ENCODE measurements at regions not wholly inside any gene's neighbourhood (a gene's known extent, or its start where the extent isn't known, plus 50 kb on each side); places are given as distances from the start of the nearest gene placed in this dataset.

GRCh38 chr2:22741216-22741615, 643.8 kb upstream of the KLHL29 start:
- DNase-seq (ENCODE audit: low read depth), result no peak

DNA sequence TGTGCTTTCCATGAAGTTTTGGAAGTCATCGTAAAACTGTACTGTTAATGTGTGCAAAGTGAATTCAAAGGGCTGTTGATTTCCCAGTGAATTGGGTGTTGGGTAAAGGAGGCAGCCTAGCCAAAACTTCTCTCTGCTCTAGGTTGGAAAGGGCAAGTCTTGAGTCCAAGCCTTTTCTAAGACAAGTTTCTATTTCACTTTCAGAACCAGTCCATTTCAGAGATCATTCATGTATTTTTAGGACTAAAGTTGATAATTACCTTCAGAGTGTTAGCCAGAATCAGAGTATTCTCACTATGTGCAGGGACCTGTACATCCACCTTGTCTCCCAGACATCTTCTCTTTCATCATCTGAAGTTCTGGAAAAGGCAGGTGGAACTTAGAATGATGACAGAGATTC, 636.1 kb upstream of the KLHL29 start:
- DNase-seq (ENCODE audit: low read depth), result no peak

DNA sequence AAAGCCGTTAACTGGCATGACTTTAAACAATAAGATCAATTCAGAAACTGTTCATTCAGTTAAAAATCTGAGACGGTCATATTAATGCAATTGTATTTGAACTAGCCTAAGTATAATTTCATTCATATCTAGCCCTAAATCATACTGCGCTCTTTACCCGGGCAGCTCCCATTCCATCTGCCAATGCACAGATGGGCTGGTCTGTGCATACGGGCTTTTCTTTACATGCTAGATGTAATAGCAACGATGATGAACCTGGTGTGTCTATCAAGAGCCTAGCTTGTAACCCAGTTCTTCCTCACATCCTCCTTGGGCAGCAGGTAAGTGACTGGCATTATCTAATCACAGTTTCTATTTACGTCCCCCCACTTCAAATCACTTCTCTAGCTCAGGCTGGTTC, 631.5 kb upstream of the KLHL29 start:
- DNase-seq (ENCODE audit: low read depth), result no peak

GRCh38 chr2:22756276-22757043, 628.5 kb upstream of the KLHL29 start:
- DNase-seq (ENCODE audit: low read depth), result no peak

DNA sequence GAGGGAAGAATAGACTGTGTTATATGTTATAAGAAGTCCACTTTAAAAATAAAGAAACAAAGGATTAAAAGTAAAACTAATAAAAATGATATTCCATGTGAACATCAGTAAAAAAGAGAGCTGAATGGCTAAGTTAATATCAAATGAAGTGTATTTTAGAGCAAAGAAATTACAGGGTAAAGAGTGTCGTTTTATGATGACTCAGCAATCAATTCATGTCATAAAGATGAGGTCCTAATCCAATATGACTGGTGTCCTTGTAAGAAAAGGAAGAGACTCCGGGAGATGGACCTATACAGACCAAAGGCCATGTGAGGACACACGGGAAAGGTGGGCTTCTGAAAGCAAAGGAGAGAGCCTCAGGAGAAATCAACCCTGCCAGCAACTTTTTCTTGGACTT, 615.5 kb upstream of the KLHL29 start:
- DNase-seq (ENCODE audit: low read depth), result no peak

- DNase-seq (ENCODE audit: low read depth), result no peak
These were observed 600.4 kb upstream of the KLHL29 start for GRCh38 chr2:22784566-22784965.

DNA sequence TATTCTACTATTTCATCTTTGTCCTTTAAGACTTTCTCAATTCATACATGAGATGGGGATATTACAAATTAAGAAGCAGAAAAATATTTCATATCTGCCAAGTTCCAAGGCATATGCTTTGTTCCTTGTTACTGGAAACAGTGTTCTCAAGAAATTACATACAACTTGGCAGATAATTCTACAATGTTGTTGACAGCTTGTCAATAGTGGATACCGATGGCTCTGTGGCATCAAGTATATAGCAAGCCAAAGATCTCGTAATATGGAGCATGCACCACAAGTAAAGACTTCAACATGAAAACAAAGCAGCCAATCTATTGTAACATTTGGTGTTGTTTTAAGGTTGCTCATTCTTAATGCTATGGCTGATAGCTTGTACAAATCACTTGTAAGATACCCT, 598.2 kb upstream of the KLHL29 start:
- no peak for DNase-seq (ENCODE audit: low read depth)

GRCh38 chr2:22787745-22788144, 597.2 kb upstream of the KLHL29 start:
- no peak for DNase-seq (ENCODE audit: low read depth)

- no peak for DNase-seq (ENCODE audit: low read depth)
These were observed 596.1 kb upstream of the KLHL29 start for GRCh38 chr2:22788749-22789327.

DNA sequence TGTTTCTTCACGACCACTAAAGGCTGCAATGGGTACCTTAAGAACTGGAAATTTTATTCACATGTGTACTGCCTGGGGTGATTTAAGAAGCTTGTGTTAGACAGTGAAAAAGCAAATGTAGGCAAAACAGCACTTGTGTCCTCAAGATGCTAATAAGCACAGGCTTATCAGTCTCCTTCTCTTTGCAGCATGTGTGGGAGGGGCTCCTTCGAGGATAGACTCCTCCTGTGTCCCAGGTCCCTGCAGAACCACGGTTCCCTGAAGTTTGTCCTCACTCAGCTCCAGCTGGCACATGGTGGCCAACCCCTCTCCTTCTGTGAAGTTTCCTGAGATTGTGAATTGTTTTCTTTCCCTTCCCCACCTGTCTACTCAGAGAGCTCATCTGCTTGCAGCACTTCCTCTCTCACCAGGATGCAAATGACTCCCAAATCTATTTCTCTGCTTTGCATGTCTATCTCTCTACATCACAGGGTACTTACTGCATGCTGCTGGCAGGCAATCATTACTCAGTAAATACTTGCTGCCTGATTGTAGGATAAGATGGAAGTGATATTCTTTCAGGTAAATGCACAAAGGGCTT, 589.6 kb upstream of the KLHL29 start:
- DNase-seq (ENCODE audit: low read depth), result no peak

DNA sequence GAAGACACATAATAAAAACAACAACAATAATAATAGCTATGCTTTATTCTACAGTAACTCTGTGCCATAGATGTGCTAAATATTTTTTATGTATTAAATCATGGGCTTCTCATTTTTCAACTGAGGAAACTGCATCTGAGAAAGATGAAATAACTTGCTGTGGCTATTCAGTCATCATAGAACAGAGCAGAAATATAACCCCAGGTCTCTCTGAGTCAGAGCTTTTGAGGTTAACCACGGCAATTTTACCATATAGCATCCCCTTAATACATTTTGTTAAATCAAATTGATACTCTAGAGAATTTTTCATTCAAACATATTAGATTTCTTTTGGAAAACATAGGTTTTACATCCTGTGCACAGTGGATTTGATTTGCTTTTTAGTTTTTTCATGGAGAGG, 586.6 kb upstream of the KLHL29 start:
- no peak for DNase-seq (ENCODE audit: low read depth)

GRCh38 chr2:22800412-22800811, 584.6 kb upstream of the KLHL29 start:
- DNase-seq (ENCODE audit: low read depth), result no peak

- no peak for DNase-seq (ENCODE audit: low read depth)
These were observed 583.9 kb upstream of the KLHL29 start for GRCh38 chr2:22801071-22801470.

DNA sequence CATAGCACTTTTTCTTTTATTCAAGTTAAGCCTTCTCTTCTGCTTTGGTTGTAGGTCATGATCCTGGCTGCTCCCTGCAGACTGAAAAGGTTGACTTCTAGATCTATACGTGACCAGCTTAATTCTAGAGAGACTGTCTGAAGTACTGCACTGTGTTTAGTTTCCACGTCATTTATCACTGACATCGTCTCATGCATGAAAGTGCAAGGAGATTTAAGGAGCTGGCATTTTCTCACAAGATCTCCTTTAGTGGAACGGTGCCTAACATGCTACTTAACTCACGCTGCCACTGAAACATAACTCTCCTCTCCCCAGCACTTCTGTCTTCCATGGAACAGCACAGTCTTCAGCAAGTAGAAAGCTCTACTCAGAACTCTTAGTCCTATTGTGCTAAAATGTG, 583.0 kb upstream of the KLHL29 start:
- no peak for DNase-seq (ENCODE audit: low read depth)

GRCh38 chr2:22807872-22808271, 577.1 kb upstream of the KLHL29 start:
- DNase-seq (ENCODE audit: low read depth), result no peak

DNA sequence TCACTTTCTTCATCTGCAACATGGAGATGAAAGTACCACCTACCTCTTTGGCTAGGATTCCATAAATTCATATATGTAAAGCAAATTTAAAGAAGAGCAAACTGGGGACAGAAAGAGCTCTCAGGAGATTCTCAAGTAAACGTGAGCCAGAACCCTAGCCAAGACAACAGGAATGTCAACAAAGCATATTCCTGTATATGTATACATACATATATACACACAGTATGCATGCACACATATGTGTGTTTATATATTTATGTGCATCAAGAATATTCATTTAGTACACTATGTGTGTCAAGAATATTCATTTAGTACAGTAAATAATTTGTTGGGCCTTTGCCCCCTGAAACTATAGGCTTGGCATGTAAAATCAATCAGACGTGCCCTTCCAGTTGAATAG, 574.4 kb upstream of the KLHL29 start:
- no peak for DNase-seq (ENCODE audit: low read depth)

DNA sequence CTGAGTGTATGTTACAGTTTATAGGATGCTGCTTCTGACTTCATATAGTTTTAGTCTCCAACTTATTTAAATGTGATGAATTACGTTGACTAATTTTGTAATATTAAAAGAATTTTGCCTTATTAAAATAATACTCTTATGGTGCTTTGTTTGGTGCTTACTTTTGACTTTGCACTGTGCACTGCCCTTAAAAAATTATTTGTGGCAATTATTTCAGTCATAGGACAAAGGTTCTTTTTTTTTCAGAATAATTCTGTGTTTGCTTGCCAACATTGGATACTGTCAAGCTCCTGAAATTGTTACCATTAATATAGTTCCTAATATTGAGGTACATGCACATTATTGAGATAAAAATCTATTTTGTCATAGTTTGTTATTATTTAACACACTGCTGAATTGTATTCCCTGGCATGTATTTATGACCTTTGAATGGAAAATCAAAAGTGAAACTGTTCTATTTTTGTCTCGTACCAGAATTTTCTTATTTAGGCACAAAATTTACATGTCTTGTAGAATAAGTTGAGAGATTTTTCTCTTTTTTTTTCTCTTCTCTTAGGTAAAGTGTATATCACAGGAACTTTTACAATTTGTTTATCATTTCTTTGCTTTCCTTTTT, 572.8 kb upstream of the KLHL29 start:
- no peak for DNase-seq (ENCODE audit: low read depth)

- no peak for DNase-seq (ENCODE audit: low read depth)
These were observed 567.8 kb upstream of the KLHL29 start for GRCh38 chr2:22817197-22817596.

DNA sequence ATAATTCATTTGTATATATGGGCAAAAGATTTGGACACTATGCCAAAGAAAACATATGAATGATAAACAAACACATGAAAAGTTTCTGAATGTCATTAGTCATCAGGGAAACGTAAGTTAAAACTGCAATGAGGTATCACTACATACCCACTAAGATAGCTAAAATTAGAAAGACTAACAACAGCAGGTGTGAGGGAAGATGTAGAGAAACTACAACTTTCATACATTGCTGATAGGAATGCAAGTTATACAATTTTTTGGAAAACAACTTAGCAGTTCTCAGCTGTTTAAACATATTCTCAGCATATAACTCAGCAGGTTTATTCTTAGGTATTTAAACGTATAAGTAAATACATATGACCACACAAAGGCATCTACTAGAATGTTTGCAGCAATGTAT, 563.5 kb upstream of the KLHL29 start:
- no peak for DNase-seq (ENCODE audit: low read depth)

DNA sequence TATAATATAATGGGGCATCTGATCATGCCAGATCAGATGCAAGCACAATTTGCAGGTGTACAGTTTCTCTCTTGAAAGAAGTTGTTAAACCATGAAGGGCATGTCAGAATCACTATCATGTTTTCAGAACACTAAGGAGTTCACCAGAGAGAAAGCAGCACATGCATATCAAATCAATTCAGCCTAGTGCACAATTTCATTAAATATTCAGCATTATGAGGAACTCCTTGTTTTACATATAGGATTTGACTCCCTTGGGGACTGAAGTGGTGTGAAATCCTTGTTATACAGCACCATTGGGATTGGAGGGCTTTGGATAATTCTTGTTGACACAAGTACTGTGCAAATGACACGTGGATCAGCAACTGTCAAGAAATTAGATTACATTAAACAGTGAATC, 562.1 kb upstream of the KLHL29 start:
- DNase-seq (ENCODE audit: low read depth), result no peak

DNA sequence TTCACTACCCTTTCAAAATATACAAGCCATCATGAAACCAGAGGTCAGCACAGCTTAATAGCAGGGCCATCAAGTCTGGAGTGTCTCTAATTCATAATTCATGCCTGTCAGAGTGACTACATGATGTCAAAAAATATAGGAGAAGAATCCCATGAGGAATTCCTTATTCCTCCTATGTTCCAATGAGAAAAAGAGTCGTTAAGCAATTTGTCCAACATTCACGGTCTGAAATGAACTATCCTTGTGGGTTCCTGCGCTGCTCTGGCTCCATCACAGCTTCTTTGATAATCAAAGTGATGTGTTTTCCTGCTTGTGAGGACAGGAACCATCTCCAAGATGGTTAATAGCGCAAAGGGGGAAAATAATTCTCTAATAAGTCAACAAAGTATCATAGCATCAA, 560.4 kb upstream of the KLHL29 start:
- no peak for DNase-seq (ENCODE audit: low read depth)

DNA sequence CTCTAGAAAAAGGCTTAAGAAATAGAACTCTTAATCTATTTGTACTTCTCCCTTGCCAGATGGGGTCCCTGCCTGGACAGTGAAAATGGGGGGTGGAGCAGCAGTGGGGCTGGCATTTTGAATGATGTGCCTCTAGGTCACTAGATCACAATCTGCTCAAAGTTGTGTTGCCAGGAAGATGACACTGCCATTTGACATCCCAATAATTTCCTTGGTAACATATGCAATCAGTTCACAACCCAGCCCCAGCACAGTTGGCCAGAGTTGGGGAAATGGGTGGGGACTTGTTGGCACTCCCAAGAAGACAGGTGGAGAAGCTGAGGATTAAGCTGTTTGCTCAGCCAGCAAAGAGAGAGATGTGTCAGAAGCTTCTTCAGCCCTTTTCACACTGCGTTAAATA, 558.3 kb upstream of the KLHL29 start:
- no peak for DNase-seq (ENCODE audit: low read depth)

DNA sequence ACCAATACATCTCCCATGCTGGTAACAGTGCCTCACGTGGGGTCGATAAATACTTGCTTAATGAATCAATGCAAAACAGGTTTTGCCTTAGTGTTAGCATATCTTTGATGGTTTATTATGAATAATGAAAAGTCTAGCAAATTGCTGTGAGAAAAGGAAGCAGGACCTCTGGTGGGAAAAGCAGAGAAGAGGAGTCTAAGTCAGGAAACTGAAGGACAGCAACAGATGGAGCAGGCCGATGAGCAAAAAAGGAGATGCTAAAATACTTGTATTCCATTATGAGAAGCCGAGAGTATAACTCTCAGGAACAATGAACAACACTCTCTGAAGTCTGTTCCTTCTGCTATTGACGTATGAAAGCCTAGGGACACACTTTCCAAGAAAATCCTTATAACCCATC, 555.2 kb upstream of the KLHL29 start:
- DNase-seq (ENCODE audit: low read depth), result no peak

Data from stimulated activated CD8-positive, alpha-beta memory T cell treated with anti-CD3 and anti-CD28 coated beads, Interleukin-15, amount 100 ng/mL, for 24 hours (primary cell).